ENCODE measurements at regions not wholly inside any gene's neighbourhood (a gene's known extent, or its start where the extent isn't known, plus 50 kb on each side); places are given as distances from the start of the nearest gene placed in this dataset.

DNA sequence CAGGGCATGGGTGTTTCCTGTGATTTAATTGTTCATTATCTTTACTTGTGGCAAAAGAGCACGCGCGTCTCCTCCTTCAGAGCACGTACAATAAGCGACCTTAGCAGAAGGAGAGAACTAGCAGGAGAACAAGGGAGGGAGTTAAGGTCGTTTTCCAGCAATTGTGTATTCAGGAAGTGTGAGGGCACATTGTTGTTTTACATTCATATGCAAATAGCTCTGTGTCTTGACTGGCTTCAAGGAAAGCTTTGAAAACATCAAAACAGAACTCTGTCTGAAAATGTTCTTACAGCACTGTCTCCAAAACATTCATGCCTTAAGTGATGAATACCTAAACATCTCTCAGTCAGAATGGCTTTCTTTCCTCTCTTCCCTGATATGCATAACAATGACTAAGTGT is 499.1 kb downstream of the ACTR3B start:
- FAIRE-seq = no peak

DNA sequence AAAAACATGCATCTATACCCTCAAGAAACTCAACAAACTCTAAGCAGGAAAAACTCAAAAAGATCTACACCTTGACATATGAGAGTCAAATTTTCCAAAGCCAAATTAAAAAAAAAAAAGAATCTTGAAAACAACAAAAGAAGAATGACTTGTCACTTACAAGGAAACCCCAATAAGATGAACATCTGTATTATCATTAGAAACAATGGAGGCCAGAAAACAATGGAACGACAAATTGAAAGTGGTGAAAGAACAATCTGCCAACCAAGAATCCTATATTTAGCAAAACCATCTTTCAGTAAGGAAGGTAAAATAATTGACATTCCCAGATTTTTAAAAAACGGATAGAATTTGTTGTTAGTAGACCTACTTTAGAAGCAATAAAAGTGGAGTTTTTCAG is 516.8 kb downstream of the ACTR3B start:
- no peak for FAIRE-seq

- FAIRE-seq = no peak
Measured at GRCh38 chr7:153286763-153287162, 527.2 kb downstream of the ACTR3B start.

GRCh38 chr7:153290066-153290465 is 530.5 kb downstream of the ACTR3B start:
- no peak for FAIRE-seq

DNA sequence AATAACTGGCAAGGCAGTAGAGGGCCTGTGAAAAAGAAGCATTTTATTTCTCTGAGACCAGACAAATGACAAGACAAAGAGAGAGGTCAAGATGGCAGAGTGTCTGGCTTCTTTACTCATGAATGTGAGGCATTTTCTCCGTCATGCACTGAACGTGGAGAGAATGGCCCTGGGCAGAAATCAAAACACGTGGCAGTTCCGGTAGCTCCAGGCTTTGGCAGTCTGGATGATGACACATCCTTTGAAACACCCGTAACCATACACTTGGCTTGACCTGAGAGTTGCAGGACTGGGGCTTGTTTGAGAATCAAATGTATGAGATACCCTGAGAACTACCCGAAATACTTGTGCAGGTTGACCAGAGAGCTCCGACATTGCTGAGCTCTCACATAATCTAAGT is 537.6 kb downstream of the ACTR3B start:
- no peak for FAIRE-seq

- FAIRE-seq = no peak
Measured at GRCh38 chr7:153301936-153302335, 542.4 kb downstream of the ACTR3B start.

DNA sequence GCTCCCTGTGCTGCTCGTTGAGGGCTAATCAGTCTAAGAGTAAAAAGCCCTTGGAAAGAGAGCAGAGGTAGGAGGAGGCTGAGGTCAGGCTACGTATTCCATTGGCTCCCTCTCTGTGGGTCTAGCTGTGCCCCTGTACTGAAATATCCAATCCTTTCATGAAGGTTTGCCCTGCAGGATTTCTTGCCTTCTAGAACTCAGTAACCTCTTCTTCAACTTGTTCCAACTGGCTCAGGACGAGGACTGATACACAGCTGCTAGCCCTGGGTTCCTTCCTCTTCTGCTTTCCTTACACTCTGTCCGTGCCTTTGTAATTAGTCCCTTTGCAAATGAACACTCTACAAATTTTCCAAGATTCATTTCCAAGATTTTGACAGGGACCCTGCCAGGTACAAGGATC is 560.5 kb downstream of the ACTR3B start:
- FAIRE-seq = no peak

DNA sequence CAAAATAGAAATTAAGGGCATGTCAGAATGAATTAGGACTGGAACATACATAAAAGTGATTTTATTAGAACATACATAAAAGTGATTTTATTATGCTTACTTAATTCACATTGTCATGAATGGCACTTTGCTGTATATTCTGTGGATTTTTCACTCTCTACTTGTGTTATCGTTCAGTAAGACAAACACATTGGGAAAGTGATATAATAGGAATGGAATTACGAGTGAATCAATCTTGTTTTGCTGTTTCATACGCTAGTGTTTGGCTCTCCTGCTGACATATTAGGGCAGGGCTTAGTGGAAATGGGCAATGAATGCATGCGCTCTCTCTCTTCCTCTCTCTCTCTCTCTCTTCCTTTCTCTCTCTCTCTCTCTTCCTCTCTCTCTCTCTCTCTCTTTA is 561.1 kb downstream of the ACTR3B start:
- FAIRE-seq = no peak

GRCh38 chr7:153322991-153323390 is 563.4 kb downstream of the ACTR3B start:
- no peak for FAIRE-seq

DNA sequence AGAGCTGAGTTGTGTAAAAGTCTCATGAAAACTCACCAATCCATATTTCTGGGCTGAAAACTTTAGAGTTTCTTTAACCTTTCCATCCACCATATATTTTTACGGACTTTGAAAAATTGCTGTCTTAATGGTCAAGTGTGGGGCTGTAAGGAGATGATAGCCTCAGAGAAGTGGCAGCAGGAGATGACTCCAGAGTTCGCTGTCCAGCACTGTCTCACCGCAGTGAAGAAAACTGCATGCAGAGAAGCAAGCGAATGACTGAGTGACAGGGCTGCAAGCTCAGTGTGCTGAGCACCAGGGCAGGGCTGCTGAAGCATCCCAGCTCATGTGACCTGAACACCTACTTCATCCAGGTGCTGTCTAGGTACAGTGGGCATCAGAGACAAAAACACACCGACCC is 564.5 kb downstream of the ACTR3B start:
- no peak for FAIRE-seq

DNA sequence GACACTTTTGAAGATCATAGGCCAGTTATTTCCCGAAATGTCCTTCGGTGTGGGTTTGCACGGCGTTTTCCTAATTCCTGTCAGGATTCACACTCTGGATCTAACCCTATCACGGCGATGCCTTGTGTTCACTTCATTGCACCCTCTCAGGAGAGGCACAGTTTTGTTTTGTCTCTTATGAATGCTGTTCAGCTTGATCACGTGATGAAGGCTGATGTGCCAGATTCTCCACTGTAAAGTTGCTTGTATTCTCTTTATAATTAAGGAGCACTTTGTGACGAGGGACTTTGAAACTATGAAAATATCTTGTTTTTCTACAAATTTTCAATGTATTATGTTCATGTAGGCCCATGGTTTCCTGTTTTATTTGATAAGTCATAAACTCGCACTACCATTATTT is 568.1 kb downstream of the ACTR3B start:
- FAIRE-seq = no peak

GRCh38 chr7:153331427-153331826 is 571.9 kb downstream of the ACTR3B start:
- FAIRE-seq = no peak

GRCh38 chr7:153354071-153354470 is 594.5 kb downstream of the ACTR3B start:
- no peak for FAIRE-seq

DNA sequence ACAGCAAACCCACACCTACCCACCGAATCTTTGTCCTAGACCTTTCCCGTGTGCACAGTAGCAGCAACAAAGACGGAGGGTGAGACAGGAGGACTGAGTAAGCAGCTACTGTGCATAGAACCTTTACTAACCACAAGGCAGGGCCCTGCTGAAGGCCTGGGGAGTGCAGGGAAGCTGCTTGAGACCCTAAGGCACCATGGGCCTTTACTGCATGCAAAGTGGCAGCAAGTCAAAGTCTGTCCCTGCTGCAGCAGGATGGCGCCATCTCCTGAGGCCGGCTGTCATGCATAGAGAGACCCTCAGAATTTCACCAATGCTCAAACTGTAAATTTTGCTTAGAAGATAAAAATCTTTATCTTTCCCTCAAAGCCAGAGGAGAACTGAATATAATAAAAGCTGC is 610.5 kb downstream of the ACTR3B start:
- no peak for FAIRE-seq

DNA sequence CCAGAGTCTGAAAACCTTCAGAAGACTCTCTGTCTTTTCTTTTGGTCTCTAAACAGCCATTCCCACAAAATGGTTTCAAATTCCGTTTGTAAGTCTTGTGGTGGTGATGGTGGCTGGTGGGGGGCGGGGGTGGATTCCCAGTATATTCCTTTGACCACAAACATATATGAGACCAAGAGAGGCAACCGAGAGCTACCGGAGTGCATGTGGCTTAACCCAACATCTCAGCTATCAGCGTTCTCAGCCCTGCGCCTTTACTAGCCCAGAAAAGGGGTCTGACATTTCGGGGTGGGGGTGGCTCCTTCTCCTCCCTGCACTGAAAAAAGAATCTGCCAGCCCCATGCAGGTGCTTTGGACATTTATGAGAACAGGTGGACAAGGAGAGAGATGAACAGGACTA is 621.1 kb downstream of the ACTR3B start:
- no peak for FAIRE-seq

GRCh38 chr7:153381275-153382040 is 621.9 kb downstream of the ACTR3B start:
- no peak for FAIRE-seq

DNA sequence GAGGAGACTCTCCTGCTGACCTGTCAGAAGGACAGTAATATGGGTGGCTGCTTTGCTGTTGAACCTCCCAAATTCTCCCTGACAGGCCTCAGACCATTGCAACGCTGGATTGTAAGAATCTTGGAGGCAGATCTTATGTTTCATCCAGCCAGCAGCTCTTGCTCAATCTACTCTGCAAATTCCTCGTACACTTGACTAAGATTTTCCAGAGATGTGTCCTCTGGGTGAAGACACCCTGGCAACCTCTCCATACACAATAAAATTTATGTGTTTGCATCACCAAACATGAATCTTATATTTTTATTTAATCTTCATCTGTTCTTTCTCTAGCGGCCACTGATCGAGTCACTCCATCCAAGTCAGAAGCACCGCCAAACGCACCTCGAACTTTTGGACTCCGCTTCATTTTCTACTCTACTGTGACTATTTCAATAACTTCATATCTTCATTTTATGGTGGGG is 623.1 kb downstream of the ACTR3B start:
- FAIRE-seq = no peak

DNA sequence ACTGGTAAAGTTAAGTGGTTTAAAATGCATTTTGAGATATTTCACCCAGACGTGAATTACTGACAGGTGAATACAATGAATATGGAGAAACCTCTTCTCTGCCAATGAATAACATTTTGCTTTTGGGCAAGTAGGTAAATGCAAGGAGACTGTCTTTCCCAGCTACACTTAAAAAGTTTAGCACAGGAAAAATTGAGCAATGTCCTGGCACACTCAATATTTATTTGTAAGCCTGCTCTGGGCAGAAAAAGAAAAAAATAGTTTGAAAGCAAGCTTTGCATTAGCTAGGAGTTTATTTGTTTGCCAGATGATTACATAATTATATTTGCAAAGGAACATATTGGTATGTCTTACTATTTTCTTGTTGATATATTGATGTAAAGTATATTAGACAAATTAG is 624.2 kb downstream of the ACTR3B start:
- no peak for FAIRE-seq

DNA sequence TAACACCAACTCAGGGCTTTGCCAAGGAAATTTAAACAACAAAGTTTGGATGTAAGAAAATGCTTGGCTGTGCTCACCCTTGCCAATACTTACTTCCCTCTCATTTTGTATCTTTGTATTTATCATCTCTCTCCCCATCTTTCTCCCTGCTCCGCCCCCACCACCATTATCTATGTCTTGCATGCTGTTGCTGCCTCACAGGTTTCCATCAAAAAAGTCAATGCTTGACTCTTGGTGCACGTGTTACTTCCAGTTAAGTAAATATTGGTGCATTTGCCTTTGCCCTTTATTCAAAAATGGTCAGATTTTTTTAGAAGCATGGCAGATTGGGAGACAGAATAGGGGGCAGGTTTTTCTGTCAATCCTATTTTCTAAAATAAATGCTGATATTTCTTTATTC is 626.0 kb downstream of the ACTR3B start:
- FAIRE-seq = no peak

GRCh38 chr7:153386556-153386955 is 627.0 kb downstream of the ACTR3B start:
- no peak for FAIRE-seq

- no peak for FAIRE-seq
Measured at GRCh38 chr7:153388611-153389010, 629.1 kb downstream of the ACTR3B start.

- FAIRE-seq = no peak
Measured at GRCh38 chr7:153389261-153389660, 629.7 kb downstream of the ACTR3B start.

DNA sequence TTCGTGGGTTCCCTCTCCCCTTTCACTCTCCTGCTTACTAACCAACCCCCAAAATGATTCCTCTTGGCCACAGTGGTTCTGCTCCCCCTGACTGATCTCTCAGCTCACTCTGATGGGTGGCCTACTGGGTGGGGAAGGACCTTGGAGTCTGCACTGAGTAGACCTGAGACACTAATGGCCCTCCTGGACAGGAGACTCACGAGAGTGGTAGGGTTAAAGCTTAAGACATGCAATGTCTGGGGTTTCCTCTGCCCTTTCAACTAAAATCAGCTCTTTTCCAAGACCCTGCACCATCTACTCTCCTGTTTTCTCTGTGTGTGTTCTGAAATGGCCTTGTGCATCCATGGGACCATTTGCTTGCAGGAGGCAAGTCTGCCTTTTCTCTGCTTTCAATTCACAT is 631.4 kb downstream of the ACTR3B start:
- FAIRE-seq = no peak

GRCh38 chr7:153392726-153393125 is 633.2 kb downstream of the ACTR3B start:
- no peak for FAIRE-seq

DNA sequence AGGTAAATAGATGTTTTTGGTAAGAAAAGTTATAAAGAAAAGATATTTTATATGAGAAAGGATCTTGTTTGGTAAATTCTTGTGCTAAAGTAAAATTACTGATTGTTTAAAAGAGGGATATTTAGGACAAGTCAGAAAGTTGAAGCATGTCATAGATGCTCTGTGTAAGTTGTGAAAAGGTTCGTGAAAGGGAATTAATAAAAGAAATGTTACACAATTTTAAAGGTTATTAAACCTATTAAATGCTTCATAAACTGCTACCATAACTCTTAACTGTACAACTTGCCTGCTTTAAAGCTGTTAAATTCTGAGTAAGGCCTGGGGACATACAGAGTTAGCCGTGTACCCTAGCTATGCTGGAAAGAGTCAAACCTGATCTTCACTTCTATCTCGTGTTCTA is 634.1 kb downstream of the ACTR3B start:
- no peak for FAIRE-seq

Data from A204.1 (cell line).